Thyroid gland (tissue), 4 donors: ENCODE measurements at regions not wholly inside any gene's neighbourhood (a gene's known extent, or its start where the extent isn't known, plus 50 kb on each side); places are given as distances from the start of the nearest gene placed in this dataset.

Experiments
- DNase-seq, 2 donors: peaks; one replicate each; pipeline ENCODE4 v3.0.0-alpha.2; 2019
- H3K27ac ChIP-seq, 3 donors: fragments of 200-600 bp; sonication (generic); 1 replicate in 2 of 3; 2 replicates in 1 of 3; pipeline ENCODE4 v1.5.1; 2016 to 2019; ENCODE audit warnings: mild to moderate bottlenecking in 1 of 3, moderate library complexity in 1 of 3
- H3K27me3 ChIP-seq: fragments of 200-600 bp; sonication (generic); one replicate; pipeline ENCODE4 v1.5.1; 2019
- H3K36me3 ChIP-seq, 2 donors: fragments of 200-600 bp; sonication (generic); one replicate each; pipeline ENCODE4 v1.5.1; 2016 to 2019
- H3K4me1 ChIP-seq, 2 donors: fragments of 200-600 bp; sonication (generic); one replicate each; pipeline ENCODE4 v1.5.1; 2017 to 2019
- H3K4me3 ChIP-seq, 3 donors: fragments of 200-600 bp; sonication (generic); replicated peaks in 1 of 3; 1 replicate in 2 of 3; 2 replicates in 1 of 3; pipeline ENCODE4 v1.5.1; 2016; ENCODE audit warnings: mild to moderate bottlenecking in 1 of 3
- H3K9me3 ChIP-seq: fragments of 200-600 bp; sonication (generic); one replicate; pipeline ENCODE4 v1.5.1; 2017
- CTCF ChIP-seq, 6 experiments: fragments of 200-600 bp in 3 of 6; fragments of 450-650 bp in 3 of 6; sonication (generic) in 3 of 6; IDR thresholded peaks; one replicate each; pipeline ENCODE4 v1.5.1; 2016 to 2019; ENCODE audit warnings: antibody characterized with exemption in 6 of 6, mild to moderate bottlenecking in 2 of 6, inconsistent platforms in 1 of 6, moderate library complexity in 1 of 6
- POLR2A ChIP-seq, 2 donors: fragments of 450-650 bp; IDR thresholded peaks; one replicate each; pipeline ENCODE4 v1.6.1; 2017; ENCODE audit warnings: antibody characterized with exemption in 2 of 2, mild to moderate bottlenecking in 2 of 2, moderate library complexity in 1 of 2
- WGBS, 2 donors: methylation state at CpG; one replicate each; pipeline ENCODE4 v1.1.5; 2017; 5-methylcytosine and 5-hydroxymethylcytosine counted together
- intact Hi-C: fragments of 100-400 bp; cut with DNase I; formaldehyde crosslinking; loops from one replicate; pipeline ENCODE4 v1.15.1; 2023

GRCh38 chr14:58733451-58734208 lies 95.9 kb downstream of the DACT1 start:
- Histone ChIP-seq H3K27me3 (no peaks in the 10 kb centered on the region), H3K4me1 (peaks cover 0 to 7% of the 10 kb centered on the region in 2 donors), H3K36me3 (no peaks in the 10 kb centered on the region), H3K27ac (no peak overlapping the region), H3K9me3 (no peaks in the 10 kb centered on the region), H3K4me3 (no peak overlapping the region)
- TF ChIP-seq CTCF (IDR thresholded peaks at IDR 0.05) (no peak), POLR2A (IDR thresholded peaks at IDR 0.05) (no peak)
- intact Hi-C loops, result no loop called here
- WGBS, 2 donors, result 83 to 95% methylated on average over 1 of the region's 1 CpG
- no peak for DNase-seq

- DNase-seq, result no peak
- no peaks in the 10 kb centered on the region for H3K27me3 ChIP-seq
- no peak overlapping the region for H3K27ac ChIP-seq
- H3K9me3 ChIP-seq, result no peaks in the 10 kb centered on the region
- H3K4me3 ChIP-seq, result no peak overlapping the region
- peaks cover 2 to 16% of the 10 kb centered on the region in 2 donors for H3K4me1 ChIP-seq
- no peaks in the 10 kb centered on the region for H3K36me3 ChIP-seq
- 59 to 78% methylated on average over 4 of the region's 4 CpGs for WGBS, 2 donors
- intact Hi-C loops, result no loop called here
- TF ChIP-seq POLR2A (IDR thresholded peaks at IDR 0.05) (no peak), CTCF (IDR thresholded peaks at IDR 0.05) (no peak)
Measured at GRCh38 chr14:58735596-58735995, 97.8 kb downstream of the DACT1 start.

GRCh38 chr14:58736606-58737005 lies 98.8 kb downstream of the DACT1 start:
- H3K4me1 ChIP-seq, result peaks cover 12 to 20% of the 10 kb centered on the region in 2 donors
- no peaks in the 10 kb centered on the region for H3K27me3 ChIP-seq
- H3K27ac ChIP-seq, result no peak overlapping the region
- no peak overlapping the region for H3K4me3 ChIP-seq
- no peaks in the 10 kb centered on the region for H3K36me3 ChIP-seq
- intact Hi-C loops, result no loop called here
- DNase-seq, result no peak
- no peak for TF ChIP-seq CTCF (IDR thresholded peaks at IDR 0.05)
- TF ChIP-seq POLR2A (IDR thresholded peaks at IDR 0.05), result no peak
- WGBS, 2 donors, result 84 to 87% methylated on average over 4 of the region's 4 CpGs
- H3K9me3 ChIP-seq, result no peaks in the 10 kb centered on the region

GRCh38 chr14:58737511-58737910 lies 99.7 kb downstream of the DACT1 start:
- intact Hi-C loops, result no loop called here
- 95 to 96% methylated on average over 5 of the region's 5 CpGs for whole genome bisulfite sequencing, 2 donors

More at GRCh38 chr14:58737511-58737910, 99.7 kb downstream of the DACT1 start:
- Histone ChIP-seq H3K9me3 (no peaks in the 10 kb centered on the region), H3K27me3 (no peaks in the 10 kb centered on the region), H3K4me1 (peaks cover 14 to 23% of the 10 kb centered on the region in 2 donors), H3K4me3 (no peak overlapping the region), H3K36me3 (no peaks in the 10 kb centered on the region), H3K27ac (no peak overlapping the region)
- DNase-seq, result no peak
- TF ChIP-seq POLR2A (IDR thresholded peaks at IDR 0.05) (no peak), CTCF (IDR thresholded peaks at IDR 0.05) (no peak)
